GM12873 (cell line): ENCODE measurements at regions not wholly inside any gene's neighbourhood (a gene's known extent, or its start where the extent isn't known, plus 50 kb on each side); places are given as distances from the start of the nearest gene placed in this dataset.

Experiments used
- TF ChIP-seq, protein P1 (sequence below): IDR thresholded peaks from 2 replicates; pipeline ENCODE4 v1.5.1; 2012; ENCODE audit warnings: low read depth, mild to moderate bottlenecking, moderate library complexity, low read length, control low read depth; ENCODE audit not compliant: insufficient read depth; ENCODE audit errors: missing control alignments

DNA sequence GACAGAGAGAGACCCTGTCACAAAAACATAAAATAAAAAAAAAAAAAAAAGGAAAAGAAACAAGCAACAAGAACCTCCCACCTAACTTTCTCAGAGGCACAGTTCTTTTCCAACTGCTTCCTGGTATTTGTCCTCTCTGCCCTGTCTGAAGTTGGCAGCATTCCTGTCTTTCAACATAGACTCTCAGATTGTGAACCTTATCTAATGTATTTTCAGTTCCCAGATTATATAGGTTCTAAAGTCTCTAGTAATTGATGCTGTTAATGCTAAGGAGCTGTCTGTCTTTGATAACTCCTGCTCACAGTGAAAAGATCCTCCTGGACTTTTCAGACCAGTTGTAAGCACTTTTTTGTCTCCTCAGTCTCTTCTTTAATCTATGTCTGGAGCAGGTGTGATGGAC lies 199.5 kb upstream of the P2RY1 start:
- TF ChIP-seq, protein P1, sequence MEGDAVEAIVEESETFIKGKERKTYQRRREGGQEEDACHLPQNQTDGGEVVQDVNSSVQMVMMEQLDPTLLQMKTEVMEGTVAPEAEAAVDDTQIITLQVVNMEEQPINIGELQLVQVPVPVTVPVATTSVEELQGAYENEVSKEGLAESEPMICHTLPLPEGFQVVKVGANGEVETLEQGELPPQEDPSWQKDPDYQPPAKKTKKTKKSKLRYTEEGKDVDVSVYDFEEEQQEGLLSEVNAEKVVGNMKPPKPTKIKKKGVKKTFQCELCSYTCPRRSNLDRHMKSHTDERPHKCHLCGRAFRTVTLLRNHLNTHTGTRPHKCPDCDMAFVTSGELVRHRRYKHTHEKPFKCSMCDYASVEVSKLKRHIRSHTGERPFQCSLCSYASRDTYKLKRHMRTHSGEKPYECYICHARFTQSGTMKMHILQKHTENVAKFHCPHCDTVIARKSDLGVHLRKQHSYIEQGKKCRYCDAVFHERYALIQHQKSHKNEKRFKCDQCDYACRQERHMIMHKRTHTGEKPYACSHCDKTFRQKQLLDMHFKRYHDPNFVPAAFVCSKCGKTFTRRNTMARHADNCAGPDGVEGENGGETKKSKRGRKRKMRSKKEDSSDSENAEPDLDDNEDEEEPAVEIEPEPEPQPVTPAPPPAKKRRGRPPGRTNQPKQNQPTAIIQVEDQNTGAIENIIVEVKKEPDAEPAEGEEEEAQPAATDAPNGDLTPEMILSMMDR = no peak

DNA sequence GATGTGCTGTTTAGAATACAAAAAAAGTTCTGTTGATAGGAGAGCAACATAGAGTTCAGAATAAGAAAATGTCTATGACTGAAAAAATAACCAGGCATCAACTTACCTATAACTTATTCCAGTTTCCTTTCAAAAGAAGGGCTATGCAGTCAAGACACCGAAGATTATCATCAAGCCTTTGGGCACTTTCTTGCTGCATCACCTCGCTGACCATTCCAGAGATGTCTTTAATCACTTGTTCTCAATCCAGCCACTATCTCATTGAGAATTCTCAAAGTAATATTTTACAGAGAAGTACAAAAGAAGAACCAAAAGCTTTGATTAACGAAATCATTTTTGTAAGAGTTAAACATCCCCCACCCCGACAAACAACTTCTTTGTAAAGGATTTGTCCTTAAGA lies 198.3 kb upstream of the P2RY1 start:
- TF ChIP-seq, protein P1 = no peak

GRCh38 chr3:152638214-152638613 lies 196.7 kb upstream of the P2RY1 start:
- TF ChIP-seq, protein P1 = no peak

DNA sequence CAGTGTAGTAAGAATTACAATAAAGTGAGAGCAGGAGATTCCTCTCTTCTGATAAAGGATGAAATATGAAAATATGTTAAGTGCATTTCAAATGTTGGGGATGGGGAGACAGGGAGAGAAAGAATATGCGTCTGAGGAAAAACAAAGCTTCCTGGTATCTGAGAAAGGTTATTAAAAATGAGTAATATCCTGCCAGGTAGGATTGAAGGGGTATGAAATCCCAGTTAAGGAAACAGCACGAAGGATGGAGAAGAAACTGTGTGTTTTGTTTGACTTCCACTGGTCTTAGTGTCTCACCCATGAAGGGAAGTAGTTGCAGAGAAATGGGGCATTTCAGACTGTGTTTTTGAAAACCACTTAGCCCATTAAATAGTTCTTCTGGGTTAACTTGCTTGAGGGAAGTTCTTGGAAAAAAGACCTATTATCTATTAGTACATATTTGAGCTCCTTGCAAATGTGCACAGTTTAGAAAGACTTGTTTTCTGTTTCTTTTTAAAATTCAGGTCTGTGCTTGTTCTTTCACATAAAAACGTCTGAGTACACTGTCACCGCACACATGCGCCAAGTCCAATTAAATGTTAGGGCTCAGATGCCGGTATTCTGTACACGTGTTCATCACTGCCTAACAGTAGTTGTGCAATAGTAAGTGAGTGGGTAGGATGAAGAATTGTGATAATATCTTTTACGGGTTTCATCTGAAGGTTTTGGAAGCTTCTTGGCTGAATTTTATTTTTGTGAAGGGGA lies 196.1 kb upstream of the P2RY1 start:
- TF ChIP-seq, protein P1 = no peak

DNA sequence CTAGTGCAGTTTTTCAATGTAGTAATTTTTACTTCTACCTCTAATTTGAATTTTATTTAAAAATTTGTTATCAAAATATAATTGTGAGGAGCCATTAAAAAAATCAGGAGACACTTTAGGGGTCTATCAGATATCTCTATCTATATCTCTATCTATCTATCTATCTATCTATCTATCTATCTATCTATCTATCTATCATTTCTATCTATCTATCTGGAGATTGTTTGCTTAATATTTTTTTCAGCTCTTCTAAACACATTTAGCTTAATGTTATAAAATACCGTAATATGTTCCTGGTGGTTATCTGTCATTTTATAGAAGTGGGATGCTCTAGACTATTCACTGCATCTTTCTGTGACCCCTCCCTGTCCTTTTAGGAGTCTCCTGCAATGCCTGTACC lies 193.7 kb upstream of the P2RY1 start:
- TF ChIP-seq, protein P1 = no peak

- TF ChIP-seq, protein P1 = no peak
These were observed 192.3 kb upstream of the P2RY1 start for GRCh38 chr3:152642658-152643057.

DNA sequence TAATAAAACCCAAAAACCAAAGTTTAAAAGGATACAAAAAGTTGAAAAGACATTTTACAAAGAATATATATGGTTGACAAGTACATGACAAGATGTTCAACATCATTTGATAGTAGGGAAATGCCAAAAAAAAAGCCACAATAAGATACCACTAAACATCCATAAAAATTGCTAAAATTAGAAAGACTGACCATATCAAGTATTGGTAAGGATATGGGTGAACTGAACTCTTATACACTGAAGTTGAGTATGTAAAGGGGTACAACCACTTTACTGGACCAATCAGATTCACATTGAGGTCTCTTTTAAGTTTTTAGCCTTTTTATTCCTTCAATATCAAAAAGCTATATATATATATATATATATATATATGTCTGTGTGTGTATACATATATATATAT lies 190.5 kb upstream of the P2RY1 start:
- TF ChIP-seq, protein P1 = no peak

DNA sequence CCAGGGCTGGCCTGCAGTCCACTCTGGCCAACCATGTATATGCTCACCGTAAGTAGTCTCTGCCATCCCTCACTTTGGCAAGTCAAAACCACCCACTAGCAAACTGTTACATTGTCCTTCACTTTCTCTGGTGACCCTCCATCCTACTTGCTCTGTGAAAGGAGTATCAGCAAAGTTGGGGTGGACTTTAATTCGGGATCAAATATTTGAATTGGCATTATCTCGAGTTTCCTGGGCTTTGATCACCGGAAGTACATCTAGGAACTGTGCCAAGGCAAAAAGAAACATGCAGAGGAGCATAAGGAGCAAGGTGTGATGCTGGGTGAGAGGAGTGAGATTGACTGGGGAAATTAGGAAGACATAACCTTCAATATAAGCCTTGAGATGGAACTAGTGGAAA lies 188.9 kb upstream of the P2RY1 start:
- TF ChIP-seq, protein P1 = no peak
